GM19395 (cell line): ENCODE measurements at regions not wholly inside any gene's neighbourhood (a gene's known extent, or its start where the extent isn't known, plus 50 kb on each side); places are given as distances from the start of the nearest gene placed in this dataset.
A peak's percentile ranks its signal among the peaks of the same experiment; 100 is the strongest.

Experiments
- ATAC-seq: cut with Tn5 transposase; IDR thresholded peaks from one replicate; pipeline ENCODE4 v1.9.1; 2021; ENCODE audit warnings: mild to moderate bottlenecking, moderate library complexity; ENCODE audit not compliant: unreplicated experiment

DNA sequence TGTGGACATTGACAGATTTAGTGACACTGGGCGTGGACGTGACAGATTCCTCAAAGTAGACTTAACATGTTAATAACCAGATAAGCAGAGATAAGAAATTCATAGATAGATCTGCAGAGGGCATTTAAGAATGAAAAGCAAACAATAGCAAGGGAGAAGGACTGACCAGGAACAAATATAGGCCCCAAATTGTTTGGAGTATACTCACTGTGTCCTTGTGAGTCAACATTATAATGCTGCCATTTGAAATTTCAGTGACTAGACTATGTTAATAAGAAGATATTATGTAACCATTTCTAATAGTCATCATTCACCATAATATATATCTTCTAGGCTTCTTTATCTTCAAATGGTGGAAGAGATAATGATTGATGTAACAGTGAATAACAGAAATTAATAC, 78.1 kb upstream of the SLC38A11 start:
- no peak for ATAC-seq

DNA sequence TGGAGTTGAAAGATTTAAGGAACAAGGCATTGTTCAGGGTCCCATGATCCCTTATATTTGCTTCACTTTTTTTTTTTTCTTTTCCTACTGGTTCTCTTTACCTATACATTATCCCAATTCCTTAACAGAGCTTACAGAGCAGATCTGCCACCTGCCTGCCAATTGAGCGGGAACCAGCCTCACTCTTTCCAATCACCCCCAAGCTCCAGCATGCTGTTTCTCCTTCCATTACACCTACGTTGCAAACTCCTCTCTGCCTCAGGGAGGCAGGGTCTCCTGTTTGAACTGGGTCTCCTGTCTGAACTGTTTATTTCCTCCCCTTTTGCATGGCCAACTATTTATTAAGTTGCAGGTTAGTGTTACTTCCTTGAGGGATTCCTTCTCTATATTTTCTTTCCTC, 77.2 kb upstream of the SLC38A11 start:
- ATAC-seq: no peak

DNA sequence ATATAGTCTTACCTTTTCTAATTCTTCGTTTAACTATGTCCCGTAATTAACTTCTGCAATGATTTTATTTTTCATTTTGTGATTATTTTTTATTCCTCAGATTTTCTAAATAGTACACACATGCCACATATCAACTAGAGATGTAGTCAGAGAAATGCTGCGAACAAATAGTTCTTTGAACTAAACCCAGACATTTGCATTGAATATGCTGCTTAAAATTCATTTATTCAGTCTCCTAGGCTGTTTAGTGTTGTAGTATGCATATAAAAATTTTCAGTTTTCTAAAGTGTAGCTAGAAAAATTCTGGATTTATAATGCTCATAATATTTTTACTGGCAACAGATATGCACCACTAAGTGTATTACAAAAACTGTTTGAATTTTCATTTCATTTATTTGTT, 68.9 kb upstream of the SLC38A11 start:
- ATAC-seq: no peak

DNA sequence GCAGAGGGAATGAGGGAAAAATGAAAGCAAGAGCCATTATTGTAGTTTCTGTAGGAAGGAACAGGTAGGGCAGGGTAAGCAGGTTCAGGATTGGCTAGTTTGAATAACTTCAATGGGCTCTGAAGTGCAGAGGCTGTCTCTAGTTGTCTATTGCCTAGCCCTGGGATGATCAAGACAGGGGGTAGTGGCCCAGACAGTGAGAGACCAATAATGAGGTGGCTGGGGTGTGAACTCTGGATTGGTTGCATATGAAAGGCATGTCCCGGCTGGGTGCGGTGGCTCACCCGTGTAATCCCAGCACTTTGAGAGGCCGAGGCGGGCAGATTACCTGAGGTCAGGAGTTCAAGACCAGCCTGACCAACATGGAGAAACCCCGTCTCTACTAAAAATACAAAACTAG, 67.5 kb upstream of the SLC38A11 start:
- no peak for ATAC-seq

DNA sequence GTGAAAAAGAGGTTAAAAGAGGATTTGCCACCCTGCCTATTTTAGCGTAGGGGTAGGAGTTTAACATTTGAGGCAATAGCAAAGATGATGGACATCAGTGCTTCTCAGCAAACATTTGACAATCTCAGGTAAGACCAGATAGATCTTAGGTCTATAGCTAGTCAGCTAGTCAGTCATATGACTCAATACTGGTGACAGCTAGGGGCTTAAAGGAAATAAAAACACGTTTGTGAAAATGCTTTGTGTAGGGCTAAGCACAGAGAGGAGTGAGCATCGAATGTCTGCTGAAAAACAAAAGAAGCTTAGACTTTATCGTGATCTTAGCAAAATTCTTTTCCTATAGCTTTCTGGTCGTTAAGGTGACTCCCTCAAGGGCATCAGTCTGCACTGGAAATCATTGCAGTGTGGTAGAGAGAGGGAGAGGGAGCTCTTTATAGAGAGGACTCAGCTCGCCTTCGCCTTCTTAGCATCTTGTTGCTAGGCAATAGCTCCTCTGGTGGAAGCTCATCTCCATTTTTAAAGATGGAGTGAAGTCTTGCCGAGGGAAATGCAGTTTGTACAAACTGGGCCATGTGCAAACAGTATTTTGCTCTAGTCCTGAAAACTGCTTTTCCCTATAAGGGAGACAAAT, 62.8 kb upstream of the SLC38A11 start:
- ATAC-seq: no peak

DNA sequence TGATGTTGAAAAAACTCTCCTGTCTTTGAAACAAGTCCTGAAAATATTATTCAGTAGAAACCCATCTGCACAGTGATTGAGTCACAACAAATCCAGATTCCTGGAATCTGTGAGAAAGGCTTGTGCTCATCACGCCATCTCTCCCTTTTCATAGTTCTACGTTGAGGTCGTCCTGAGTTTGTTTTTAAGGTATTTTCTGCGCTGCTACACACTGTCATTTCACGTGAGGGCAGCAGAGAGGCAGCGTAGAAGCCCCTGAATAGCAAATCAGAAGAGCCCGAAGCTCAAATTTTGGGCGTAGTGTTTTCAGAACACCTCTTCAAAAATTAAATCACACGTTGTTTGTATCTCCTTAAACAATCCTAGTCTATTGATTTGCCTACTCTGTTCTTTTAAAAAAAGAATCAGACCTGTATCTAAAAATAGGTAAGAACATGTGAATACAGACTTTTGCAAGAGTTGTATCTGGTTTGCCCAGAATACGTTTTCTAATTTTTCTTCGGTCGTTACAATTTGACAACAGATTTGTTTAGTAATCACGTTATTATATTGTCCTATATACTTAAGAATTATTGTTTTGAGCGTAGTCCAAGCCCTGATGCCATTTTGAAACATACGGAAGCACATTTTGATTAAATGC, 61.6 kb upstream of the SLC38A11 start:
- ATAC-seq: peak; percentile 70

DNA sequence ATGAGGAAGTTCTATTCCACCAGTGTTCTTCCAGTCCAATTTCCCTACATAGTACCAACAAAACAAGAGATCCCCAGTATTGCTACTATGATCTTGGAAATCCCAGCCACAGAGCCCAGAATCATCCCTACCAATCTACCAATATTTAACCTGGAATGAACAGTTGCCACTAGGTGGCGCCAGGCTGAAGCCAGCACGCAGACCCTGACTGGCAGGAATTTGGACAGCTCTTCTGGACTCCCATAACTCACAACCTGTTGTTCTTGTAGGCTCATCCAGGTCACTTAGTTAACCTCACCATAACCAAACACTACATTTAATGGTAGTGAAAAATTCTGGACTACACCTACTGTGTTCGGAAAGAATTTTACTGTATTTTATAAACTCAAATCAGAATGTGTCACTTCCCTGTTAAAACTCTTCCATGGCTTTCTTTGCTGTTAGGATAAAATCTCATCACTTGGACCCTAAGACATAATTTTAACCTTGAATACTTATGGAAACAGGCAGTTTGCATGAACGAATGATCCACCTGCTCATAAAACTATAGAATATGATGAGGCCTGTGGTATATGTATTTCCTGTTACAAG, 59.8 kb upstream of the SLC38A11 start:
- peak; percentile 79 for ATAC-seq

DNA sequence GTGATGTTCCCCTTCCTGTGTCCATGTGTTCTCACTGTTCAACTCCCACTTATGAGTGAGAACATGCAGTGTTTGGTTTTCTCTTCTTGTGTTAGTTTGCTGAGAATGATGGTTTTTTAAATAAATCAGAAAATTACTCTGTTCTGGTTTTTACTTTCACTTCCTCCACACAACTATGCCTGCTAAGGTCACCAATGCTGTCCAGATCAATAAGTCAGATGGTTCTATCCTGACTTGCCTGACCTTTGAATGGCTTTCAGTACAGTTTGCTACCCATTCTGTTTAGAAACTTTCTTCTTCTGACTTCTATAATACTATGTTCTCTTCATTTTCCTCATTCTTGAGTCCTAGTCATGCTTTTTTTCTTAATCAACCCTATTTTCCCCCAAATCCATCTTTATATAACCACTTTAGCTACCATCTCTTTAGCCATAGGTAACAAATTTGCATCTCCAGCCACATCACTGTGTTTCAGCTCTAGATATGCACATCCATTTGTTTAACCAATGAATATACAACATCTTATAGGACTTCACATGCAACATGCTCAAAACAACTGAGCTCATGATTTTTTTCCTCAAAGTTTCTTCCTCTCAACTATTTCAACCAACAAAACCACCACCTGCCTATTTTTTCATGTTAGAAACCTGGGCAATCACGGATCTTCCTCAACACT, 58.8 kb upstream of the SLC38A11 start:
- ATAC-seq: peak; percentile 59

DNA sequence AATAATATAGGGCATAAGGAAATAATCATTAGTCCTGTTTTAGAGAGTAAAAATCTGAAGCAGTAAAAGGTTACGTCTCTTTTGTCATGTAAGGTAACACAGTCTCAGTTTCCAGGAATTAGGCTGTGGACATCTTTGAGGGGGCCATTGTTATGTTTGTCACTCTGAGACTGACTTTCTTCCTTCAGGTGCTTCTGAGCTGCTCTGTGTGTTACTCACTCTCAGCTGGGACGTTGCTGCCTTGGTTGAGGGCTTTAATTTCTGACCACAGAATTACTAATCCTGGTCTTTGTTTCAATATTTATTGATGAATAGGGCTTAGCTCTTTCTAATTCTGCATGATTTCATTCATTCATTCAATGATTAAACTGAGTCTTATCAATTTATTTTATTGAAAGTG, 55.9 kb upstream of the SLC38A11 start:
- ATAC-seq: no peak

DNA sequence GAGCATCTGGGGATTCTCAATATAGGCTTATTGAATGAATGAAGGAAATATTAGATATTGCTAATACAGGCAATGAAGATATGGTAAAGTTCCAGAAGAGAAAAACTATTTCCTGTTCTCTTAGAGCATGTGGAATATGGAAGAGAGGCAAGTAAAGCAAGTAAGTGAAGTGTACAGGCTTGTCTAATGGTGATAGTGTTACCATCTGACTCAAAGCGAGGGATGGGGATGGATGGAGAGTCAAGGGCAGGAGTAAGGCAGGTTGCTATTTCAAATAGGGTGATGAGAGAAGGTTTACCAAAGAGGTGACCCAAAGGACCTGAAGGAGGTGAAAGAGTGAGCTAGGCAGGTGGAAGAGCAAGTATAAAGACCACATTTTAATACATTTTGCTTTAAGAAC, 55.2 kb upstream of the SLC38A11 start:
- no peak for ATAC-seq

DNA sequence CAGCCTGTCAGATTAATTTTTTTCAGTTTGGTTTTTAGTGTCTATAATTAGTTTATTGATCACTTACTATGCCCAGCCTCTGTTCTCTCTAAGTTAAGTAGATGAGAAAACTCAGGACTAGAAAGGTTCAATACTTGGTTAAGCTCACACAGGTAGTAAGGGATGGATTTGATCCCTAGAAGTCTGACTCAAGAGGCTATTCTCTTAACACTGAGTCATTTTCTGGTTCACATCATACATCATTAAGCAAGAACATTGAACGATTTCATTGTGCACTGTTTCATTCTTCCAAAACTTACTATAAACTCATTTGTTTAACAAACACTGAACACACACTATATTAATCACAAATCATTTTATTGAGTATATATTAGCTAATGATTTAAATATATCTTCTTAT, 54.1 kb upstream of the SLC38A11 start:
- ATAC-seq: no peak

DNA sequence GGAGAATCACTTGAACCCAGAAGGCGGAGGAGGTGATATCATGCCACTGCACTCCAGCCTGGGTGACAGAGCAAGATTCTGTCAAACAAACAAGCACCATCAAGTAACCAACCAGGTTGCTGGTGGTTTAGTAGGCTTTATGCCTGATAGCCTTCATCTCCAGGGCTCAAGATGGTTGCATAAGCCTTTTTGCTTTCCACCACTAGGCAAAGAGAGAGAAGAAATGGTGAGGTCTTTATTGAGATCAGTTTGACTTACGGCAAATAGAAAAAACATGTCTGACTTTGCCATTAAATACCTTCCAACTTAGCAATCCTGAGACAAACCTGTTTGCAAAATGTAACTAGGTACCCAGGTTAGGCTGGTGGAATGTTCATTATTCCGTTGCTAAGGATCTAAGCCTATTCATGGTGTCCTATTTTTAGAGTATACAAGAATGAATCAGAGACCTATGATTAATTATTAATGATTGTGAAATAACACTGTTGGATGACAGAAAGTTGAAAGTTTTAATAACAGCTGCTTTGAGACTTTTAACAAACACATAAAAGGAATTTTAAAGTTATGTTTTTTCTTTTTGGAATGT, 53.5 kb upstream of the SLC38A11 start:
- no peak for ATAC-seq

DNA sequence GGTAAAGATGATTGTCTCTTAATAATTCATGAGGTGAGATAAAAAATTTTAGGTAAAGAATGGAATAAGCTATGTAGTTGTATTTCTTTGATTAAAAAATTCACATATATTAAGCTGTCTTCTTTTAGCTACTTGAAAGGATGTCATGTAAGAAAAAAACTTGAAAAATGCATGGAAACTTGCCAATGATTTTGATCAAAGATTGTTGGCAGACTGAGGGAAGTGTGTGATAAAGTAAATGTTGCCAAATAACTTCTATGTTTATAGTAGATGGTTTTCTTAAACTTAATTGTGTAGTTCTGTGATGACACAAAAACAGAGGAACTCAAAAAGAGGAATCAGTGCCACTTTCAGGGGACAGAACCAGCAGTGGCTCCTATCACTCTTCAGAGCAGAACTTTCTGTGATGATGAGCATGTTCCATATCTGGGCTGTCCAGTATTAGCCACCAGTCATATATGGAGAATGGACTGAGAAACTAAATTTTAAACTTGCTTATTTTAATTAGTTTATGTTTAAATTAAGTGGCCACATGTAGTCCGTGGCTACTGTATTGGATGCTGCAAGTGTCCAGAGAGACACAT, 51.9 kb upstream of the SLC38A11 start:
- no peak for ATAC-seq
